NCI-H2107 treated with DMSO at 0.1 percent for 48 hours (cell line): ENCODE measurements at regions not wholly inside any gene's neighbourhood (a gene's known extent, or its start where the extent isn't known, plus 50 kb on each side); places are given as distances from the start of the nearest gene placed in this dataset.
A peak's percentile ranks its signal among the peaks of the same experiment; 100 is the strongest.

Source experiments
- DNase-seq: peaks from one replicate; lab custom pipeline; 2025; ENCODE audit not compliant: unreplicated experiment; lab: John Stamatoyannopoulos, UW

DNA sequence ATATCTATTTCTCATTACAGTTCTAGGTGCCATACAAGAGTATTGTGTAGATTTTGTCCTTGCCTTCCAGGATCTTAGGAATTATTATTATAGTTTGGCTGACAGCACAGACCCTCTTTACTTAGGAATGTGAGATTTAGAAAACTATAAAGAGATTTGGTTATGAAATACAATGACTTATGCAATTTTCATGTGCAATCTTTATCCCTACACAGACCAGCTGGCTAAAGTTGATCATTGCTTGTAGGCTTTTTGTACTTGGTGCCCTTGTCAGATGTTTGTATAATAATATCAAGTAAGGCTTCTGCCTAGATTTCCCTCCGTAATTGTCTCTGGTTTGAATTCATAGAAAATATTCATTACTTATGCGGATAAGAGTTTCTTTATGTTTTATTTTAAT, 174.5 kb upstream of the GAP43 start:
- no peak for DNase-seq

DNA sequence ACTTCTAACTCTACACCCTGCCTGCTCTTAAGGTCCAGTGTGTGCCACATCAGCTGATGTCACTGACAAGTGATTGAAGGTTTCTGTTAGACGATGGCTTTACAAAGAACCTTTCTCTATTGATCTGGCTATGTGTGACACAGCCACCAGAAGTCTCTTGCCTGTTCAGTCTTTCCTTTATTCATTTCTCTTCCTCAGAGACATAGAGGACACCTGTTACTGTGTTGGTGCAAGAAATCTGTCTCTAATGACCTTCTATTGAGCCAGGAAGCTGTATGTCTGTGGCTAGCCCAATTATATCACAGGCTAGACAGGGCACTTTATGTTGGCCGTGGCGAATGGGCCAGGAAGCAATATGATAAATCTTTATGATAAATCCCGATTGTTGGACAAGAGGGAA, 173.3 kb upstream of the GAP43 start:
- DNase-seq, result no peak

DNA sequence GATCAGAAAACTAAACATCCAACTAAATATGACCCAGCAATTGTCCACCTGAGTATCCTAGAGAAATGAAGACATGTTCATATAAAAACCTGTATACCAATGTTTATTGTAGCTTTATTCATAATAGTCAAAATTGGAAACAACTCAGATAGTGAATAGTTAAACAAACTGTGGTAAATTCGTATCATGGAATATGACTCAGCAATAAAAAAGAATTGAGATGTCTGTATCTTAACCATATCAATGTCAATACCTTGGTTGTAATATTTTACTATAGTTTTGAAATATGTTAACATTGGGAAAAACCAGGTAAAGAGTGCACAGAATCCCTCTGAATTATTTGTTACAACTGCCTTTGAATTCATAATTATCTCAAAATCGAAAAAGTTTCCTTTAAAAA, 159.3 kb upstream of the GAP43 start:
- no peak for DNase-seq

DNA sequence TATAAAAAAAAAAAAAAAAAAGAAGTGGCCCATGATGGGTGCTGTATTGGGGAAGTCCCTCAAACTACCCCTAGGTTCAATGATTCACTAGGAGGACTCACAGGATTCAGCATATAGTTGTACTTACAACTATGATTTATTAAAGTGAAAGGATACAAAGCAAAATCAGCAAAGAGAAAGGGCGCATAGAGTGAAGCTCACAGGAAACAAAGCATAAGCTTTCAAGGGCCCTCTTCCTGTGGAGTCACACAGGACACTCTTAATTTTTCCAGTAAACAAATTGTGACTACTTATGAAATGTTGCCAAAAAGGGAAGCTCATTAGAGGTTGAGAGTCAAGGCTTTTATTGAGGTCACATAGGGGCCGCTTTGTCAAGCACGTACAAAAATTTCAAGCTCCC, 153.7 kb upstream of the GAP43 start:
- peak; percentile 59 for DNase-seq

DNA sequence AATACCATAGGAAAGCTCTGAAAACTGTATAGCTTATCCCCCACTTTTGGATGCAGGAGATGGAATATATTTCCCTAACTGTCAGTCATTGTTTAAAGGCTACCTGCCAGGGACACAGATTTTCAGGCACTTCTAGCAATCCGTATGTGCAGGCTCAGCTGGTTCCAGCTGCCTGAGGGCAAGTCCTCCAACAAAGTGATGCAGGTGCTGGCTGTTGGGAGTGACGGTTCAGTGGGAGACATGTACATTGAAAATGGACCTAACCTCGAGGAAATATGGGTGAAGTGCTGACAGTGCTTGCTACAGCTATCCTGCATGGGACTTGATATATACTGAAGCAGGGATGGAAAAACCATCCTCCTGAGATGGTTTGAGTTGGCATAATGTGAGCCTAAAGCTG, 153.1 kb upstream of the GAP43 start:
- peak; percentile 8 for DNase-seq

DNA sequence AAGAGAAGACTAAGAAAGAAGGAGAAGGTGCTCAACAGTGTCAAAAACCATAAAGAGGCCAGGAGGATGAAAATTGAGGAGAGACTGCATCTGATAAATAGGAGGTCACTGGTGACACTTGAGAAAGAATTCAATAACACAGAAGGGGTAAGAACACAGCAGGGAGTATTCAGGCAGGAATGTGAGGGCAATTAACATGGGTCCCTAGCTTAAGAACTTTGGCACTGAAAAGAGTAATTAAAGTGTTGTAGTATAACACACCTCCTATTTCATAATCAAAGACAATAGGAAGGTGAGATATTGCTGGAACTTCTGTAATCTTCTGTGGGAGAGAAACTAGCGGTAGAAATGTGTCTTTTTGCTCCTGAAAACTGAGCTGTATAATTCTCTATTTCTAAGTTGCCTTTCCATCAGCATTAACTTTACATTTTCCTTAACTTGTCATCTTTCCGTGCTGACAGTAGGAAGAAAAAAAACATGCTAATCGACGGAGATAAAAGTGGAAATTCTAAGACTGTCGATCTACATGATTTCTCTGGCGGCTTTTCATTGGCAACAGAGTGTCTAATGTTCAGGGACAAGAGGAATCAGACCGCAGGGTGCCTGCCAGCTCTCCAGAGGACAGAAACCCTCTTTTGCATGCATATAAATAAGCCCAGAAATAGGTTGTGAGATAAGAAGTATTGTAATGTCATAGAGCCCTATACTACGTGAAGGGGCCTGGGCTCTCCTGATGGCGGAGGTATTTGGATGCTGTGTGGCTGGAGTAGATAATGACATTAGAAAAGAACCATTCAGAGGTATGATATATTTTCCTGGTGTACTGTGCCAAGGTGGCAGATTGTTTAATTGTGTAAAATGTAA, 147.9 kb upstream of the GAP43 start:
- no peak for DNase-seq

DNA sequence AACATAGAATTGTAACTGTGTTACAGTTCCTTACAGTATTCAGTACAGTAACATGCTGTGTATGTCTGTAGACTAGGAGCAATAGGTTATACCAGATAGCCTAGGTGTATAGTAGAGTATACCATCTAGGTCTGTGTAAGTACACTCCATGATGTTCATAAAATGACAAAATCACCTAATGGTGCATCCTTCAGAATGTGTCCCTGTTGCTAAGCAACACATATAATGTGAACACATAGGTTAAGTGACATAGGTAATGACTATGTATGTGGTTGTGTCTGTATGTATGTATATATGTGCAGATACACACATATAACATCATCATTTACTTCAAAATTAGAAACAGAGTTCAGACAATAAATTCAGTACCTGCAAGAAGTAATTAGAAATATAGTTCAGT, 146.8 kb upstream of the GAP43 start:
- DNase-seq, result no peak

DNA sequence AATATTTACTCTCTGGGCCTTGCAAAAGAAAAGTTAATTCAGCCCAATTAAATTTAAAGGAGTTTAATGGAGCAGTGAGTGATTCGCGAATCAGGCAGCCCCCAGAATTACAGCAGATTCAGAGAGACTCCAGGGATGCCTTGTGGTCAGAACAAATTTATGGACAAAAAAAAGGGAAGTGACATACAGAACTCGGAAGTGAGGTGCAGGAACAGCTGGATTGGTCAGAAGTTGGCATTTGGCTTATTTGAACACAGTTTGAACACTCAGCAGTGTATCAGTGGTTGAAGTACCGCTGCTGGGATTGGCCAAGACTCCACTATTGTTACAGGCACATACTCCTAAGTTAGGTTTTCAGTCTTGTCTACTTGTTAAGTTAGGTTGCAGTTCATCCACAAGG, 145.0 kb upstream of the GAP43 start:
- no peak for DNase-seq

DNA sequence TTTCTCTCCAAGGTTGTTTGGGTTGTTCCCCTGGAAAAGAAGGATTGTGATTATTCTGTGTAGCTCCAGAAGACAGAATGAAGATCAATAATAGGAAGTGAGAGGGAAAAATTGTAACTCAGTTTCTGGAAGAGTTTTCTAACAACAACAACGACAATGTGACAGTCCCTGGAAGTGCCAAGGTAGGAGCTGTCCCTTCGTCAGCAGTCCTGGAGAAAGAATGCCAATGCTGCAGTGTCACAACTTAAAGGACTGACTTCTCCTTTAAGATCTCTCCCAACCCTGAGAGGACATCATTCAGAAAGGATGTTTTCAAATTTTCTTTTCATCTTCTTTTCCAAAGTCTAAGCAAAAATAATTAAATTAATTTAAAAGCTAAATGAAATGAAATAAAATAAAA, 136.4 kb upstream of the GAP43 start:
- DNase-seq, result no peak

DNA sequence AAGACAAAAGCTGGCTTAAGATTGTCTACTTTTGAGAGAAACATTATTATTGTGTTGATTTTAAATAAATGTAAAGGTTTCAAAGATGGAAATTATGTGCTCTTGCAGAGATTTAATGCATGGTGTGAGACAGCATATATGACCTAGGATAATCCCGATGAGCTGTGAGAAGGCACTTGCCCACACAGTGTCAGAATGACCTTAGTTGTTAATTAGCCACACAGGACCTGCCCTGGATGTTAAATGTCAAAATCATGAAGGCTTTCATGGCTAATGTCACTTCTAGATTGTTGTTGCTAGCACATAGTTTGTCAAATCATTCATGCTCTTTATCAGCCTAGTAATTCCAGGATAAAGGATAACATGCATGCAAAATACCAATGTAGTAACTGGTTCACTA, 135.3 kb upstream of the GAP43 start:
- no peak for DNase-seq

DNA sequence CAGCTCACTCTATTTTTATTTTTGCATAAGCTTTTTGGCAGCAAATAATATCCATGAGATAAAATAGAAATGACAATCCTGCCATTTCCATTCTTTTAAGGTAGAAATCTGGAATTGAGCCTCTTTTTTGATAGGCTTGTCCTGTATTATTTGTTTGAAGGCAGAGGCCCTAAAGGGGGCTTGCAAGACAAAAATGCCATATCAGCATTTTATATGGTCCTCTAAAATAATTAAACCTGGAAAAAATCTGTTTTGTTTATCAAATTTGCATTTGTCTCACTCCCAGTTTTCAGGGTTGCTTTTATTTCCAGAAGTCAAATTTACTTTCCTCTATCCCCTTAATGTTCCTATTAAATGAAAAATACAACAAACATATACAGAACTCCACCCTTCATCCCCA, 134.9 kb upstream of the GAP43 start:
- no peak for DNase-seq

DNA sequence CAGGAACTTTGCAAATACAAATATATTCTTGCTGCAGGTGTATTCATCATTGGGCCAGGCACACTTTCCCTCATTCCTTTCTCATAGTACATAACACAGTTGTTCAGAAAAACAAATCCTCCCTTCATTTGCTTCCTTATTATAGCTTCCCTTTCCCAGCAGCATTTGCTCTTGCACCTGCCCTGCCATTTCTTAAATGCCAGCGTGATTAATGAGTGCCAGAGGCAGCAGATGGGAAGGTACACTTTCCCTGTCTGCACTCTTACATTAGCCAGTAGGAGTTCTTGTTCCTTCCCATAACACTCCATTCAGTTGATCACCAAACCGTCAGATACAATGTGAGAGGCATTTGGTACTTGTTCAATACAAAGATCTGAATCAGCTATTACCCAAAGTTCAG, 128.5 kb upstream of the GAP43 start:
- no peak for DNase-seq

DNA sequence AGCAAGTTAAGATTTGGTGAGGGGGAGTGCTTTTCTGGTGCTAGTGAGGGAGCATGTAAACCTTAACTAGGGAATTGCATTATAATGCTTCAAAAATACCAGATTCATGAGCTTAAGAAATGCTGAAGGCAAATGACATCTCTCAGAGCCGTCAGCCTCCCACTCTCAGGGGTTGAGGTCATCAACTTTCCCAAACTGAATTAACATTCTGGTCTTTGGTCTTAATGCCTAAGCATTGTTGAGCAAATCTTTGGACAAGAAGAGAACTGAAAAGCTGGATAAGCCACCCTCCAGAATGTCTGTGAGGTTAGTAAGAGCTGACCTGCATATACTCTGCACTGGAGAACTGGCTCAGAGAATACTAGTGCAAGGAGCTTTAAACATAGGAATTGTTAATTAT, 124.9 kb upstream of the GAP43 start:
- DNase-seq, result no peak

DNA sequence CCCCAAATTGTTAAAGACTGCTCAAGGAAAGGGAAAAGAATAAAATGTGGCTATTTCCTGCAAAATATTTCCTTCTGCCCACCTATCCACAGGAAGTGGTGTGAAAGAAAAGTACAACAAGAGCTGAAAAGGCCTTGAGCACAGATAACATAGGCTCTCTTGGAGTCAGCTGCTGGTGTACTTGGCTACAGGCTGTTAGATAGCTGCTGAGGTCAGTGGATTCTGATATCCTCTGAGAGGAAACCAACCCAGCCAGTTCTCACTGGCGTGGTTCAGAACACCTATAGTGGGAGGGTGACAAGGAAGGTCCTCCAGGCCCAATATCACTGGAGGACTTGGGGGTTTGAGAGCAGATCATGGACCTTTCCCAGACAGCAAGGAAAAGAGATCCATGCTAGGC, 124.4 kb upstream of the GAP43 start:
- no peak for DNase-seq

DNA sequence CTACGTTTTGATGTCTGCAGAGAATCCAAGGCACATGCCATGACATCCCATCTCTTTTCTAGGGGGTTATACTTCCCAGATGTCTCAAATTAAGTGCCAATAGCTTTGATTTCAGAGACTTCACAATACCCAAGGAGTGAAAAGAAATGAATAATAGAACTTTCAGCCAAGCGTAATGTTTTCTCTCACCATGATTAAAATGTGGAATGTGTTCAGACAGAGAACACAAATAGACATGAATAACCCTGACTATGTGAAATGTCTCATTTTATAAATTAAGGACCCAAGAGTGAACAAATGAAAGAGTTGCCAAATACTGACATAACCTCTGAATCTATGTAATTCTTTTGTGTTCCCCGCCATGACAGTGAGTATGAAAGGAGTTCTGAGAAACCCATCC, 123.6 kb upstream of the GAP43 start:
- no peak for DNase-seq

DNA sequence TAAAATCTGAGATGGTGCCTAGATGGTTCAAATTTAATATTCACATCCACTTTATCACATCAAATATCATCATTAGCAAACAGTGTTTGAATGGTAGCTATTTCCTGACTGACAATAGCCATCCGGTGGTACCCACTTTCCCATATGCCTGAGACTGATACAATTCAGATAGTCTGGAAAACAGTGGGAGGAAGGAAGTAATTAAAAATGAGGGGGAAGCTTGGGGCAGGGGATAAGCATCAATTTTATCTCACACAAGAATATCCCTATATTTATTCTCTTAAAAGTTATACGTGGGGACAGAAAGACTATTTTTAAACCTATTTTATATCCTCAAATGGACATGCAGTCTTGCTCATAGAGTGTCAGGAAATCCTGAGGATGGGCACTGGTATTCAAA, 122.5 kb upstream of the GAP43 start:
- DNase-seq, result no peak

DNA sequence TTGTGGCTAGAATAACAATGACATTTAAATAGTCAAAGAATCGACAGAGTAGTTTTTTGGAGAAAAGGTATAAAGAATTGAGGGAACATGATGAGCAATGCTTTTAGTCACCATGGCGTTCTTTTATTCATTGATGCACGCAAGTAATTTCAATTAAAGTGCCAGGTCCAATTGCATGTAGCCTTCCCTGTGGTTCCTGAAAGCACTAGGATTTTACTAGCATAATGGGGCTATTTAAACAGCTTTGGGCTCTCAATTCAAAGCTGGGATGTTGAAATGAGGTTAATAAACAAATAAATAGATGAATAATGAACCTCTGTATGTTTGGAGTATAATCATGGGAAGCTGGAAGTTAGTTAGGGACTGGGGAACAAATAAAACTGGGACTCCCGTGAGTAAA, 121.2 kb upstream of the GAP43 start:
- no peak for DNase-seq

DNA sequence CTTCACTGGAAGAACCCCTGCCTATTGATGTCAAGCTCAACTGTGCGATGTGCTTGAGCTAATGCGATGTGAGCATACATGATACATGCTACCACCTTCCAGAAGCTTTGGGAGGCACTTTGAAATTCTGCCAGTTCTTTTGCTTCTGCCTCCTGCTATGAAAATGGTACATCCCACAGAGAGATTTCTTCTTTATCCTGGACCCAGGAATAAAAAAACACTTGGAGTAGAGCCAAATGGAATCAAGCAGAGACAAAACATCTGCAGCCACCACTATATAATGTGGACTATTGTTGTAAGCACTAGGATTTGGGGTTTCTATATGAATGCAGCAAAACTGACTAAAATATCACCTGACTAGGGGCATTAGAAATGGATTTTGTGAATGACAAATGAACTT, 119.9 kb upstream of the GAP43 start:
- peak; percentile 16 for DNase-seq

DNA sequence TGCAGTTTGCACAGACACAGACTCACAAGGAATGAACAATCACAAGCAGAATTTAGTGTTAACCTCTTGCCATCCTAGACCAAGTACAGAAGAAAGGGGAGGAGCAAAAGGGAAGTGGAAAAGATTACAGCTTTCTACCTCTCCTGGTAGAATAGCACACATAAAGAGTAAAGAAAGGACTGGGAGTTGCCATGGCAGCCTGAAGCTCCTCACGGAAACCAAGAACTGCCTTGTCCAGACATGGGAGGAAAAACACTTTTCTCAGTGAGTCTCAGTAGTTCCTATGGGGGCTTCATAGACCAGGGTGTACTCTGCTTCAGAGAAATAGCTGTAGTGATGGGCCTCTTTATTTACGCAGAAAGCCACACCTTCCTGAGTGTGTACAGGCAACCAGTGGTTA, 114.7 kb upstream of the GAP43 start:
- no peak for DNase-seq

DNA sequence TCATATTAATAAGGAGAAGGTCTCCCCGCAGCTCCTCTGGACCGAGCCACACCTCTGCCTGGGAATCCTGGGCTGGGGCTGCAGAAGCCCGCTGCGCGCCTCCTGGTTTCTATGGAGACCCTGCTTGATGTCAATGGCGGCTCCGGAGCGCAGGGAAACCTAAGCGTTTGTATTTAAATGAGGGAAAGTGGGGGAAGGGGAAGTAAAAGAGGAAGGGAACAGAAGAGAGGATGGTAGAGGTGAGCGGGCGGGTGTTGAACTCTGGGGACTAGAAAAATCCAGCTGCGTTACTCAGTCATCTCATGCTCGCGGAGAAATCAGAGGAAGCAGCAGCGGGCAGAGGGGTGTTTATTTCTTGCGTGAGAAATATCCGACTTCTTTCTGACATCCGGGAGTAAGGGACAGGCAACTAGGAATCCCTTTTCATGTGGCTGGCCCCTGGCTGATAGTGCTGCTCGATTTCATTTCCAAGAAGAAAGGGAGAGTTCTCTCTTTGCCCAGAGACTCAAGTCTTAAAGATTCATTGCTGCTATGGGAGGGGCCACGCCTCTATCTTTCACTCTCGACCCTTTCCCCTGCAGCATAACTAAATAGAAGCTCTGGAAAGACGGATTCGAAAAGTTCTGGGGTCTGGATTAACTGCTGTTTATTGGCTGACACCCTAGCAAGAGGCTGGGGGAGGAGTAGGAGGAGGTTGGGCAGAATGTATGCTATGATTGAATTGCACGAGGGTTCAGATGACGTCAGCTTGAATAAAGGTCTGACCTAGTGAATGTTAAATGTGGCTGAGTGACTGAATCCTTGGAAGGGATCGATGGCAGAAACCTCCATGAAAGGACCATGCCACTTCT, 110.5 kb upstream of the GAP43 start:
- peak; percentile 50 for DNase-seq

DNA sequence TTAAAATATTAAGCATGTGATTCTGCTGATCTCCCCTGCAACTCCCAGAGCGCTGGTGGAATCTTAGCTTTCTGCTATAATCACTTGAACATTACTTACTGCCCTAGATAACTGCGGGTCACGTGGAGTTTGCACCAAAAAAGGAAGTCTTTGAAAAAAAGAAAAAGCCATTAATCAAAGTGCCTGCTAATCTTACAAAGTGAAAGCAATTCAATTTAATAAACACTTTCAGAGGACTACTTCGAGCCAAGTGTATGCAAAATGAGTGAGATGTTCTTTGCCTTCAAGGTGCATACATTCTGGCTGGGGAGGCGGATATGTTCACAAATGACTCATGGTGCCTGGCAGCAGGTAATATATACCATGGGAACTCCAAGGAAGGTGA, 109.9 kb upstream of the GAP43 start:
- no peak for DNase-seq

DNA sequence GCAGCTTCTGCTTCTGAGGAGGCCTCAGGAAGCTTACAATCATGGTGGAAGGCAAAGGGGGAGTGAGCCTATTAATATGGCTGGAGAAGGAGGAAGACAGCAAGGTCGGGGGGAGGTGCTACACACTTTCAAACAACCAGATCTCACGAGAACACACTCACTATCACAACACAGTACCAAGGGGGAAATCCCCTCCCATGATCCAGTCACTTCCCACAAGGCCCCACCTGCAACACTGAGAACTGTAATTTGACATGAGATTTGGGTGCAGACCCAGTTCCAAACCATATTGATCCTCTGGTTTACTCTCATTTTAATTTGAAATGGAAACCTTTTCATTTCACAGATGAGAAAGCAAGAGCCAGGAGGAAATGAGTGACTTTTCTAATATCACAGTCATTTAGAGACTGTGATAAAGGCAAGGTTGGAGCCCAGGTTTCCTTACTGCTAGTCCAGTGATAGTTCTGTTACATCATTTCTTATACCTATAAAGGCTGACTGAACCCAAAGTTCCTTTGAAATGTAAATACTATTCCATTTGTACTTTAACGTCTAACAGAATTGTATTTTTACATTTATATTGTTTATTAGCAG, 105.8 kb upstream of the GAP43 start:
- no peak for DNase-seq
